ENCODE measurements at regions not wholly inside any gene's neighbourhood (a gene's known extent, or its start where the extent isn't known, plus 50 kb on each side); places are given as distances from the start of the nearest gene placed in this dataset.

DNA sequence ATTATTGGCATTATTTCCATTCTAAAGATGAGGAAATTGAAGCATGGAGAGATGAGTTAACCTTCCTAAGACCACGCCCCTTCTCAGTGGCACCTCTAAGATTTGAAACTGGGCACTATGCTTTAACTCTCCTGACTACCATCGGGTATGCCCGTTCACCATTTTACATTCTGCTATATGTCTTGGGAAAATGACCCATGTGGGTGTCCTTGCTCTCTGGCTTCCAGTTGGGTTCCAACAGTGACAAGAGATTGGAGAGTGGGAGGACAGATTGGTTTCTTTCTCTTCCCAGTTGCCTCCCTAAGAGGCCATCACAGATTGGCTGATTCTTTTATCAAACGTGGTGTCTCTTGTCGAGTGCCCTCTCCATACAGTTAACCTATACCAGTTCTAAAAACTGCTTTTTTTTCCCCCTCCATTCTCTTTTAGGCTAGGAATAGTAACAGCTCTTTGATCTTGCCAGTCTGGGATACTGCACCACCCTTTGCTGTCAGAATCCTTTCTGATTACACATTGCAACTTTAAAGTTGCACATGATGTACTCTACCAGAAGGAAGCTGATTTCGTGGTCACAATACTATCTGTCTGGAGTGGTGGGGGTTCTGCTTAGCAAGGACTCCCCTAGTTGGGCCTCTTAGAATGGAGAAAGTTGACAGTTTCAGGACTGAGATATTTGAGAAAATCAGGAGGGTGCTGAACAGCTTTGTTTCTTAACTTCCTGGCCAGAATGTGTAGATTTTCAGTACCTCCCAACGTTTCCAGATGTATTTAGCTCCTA, 88.0 kb upstream of the ELOVL5 start:
- TF ChIP-seq ZNF274 (IDR thresholded peaks at IDR 0.05; ENCODE audit: low read depth, low read length) (no peak), YY1 (IDR thresholded peaks at IDR 0.05; ENCODE audit: insufficient read depth, insufficient read length) (no peak), SUZ12 (IDR thresholded peaks at IDR 0.05; ENCODE audit: extremely low read depth, insufficient read depth, insufficient read length) (no peak)
